ENCODE measurements at regions not wholly inside any gene's neighbourhood (a gene's known extent, or its start where the extent isn't known, plus 50 kb on each side); places are given as distances from the start of the nearest gene placed in this dataset.

DNA sequence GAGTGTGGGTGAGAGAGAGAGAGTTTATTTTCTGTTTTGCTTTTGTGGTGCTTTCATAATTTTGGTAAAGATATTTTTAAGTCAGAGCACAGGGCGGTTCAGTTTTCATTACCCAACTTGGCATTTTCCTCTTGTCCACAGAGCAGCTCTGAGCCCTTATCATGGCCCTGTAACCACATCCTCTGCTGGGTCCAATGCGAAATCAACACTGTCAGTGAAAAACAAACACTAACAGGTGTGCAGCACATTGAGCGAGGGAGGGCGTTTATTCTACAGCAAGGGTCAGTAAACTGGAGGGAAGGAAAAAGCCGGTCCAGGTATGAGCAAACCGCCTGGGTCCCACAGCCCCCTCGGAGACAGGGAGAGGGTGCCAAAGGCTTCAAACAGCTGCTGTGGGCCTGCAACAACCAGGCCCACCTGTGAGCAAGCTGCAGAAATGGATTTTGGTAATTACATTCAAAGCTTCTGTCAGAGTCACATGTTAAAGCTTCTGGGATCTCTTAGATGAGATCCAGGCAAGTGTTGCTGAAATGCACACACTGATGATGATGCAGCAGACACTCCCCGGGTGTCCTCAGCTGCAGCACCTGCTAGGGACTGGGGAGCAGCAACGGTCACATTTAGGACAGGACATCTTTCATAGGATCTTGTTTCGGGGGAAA lies 132.7 kb upstream of the DYRK2 start:
- TF ChIP-seq, protein P1, sequence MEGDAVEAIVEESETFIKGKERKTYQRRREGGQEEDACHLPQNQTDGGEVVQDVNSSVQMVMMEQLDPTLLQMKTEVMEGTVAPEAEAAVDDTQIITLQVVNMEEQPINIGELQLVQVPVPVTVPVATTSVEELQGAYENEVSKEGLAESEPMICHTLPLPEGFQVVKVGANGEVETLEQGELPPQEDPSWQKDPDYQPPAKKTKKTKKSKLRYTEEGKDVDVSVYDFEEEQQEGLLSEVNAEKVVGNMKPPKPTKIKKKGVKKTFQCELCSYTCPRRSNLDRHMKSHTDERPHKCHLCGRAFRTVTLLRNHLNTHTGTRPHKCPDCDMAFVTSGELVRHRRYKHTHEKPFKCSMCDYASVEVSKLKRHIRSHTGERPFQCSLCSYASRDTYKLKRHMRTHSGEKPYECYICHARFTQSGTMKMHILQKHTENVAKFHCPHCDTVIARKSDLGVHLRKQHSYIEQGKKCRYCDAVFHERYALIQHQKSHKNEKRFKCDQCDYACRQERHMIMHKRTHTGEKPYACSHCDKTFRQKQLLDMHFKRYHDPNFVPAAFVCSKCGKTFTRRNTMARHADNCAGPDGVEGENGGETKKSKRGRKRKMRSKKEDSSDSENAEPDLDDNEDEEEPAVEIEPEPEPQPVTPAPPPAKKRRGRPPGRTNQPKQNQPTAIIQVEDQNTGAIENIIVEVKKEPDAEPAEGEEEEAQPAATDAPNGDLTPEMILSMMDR (IDR thresholded peaks at IDR 0.05; ENCODE audit: control extremely low read depth, extremely low read depth, low read depth, missing control alignments), result no peak
- peak; percentile 12 for DNase-seq (ENCODE audit: extremely low spot score)
- ChIA-PET POLR2A (no interaction called here), CTCF (no interaction called here)

DNA sequence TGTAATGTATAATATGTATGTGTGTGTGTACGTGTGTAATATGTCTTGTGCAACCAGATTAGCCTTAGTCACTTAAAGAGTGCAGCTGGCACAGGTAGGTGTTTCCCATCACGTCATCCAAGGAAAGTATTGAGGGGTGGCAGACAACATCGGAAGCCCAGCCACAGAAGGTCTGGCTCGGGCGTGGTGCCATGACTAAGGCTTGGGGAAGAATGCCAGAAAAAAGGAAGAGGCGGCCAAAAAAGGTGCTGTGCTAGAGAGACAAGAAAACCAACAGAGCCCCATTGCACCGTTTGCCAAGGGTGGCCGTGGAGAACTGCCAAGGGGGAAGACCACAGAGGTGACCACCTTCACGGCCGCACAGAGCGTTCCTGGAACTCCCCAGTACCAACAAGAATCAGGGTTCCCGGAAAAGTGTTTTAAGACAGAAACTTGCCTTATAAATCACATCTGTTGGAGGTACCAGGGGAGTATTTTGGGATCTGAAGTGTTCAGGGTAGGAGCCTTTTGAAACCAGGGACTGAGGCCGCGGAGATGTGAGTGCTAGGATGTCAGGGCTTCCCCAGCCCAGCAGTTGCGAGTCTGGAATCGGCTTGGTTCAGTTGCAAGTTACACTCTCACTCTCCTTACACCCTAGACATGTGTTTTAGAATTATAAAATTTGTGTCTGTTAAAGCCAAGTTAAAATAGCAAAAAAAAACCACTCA lies 131.2 kb upstream of the DYRK2 start:
- TF ChIP-seq, protein P1 (IDR thresholded peaks at IDR 0.05; ENCODE audit: control extremely low read depth, extremely low read depth, low read depth, missing control alignments), result no peak
- DNase-seq (ENCODE audit: extremely low spot score), result no peak
- ChIA-PET CTCF (no interaction called here), POLR2A (no interaction called here)

DNA sequence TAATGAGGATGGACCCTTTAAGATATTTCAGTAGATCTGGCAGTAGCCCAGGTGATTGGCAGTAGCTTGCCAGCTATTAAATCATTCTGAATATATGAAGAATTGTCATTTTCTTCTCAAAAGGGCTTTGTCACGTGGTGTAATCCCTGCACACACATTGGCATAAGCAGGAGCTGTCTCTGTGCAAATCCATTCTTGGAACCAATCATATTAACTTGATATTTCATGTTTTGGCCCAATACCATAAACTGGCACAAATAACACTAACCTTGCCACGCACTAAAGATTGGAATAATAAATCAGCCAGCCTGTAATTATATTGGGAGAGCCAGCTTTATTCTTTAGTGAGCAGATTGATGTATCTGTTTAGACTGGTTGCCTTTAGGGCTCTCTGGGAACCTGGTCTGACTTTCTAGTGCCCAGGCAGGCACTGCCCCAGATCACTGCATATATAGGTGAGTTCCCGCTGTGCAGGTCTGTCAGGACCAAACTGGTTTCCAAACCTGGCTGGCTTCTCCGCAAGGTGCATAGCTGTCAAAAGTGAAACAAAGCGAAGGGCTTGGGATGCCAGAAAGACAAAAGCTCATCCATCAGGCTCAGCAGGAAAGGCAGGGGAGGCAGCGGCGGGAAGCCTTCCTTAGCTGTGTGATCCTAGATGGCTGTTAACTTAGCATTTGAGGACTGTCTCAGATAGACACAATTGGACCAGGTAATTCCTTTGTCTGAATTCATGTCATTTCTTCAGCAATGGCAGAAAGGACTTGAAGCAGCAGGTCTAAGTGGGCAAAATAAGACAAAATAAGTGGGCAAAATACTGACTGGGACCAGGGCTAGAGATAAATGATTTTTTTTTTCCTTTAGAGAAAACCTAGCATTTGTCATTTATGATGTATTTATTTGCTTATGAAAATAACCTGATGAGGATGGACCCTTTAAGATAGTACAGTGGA lies 128.8 kb upstream of the DYRK2 start:
- POLR2A ChIA-PET, result no interaction called here
- CTCF ChIA-PET, result no interaction called here
- DNase-seq (ENCODE audit: extremely low spot score), result no peak
- TF ChIP-seq, protein P1 (IDR thresholded peaks at IDR 0.05; ENCODE audit: control extremely low read depth, extremely low read depth, low read depth, missing control alignments), result no peak

DNA sequence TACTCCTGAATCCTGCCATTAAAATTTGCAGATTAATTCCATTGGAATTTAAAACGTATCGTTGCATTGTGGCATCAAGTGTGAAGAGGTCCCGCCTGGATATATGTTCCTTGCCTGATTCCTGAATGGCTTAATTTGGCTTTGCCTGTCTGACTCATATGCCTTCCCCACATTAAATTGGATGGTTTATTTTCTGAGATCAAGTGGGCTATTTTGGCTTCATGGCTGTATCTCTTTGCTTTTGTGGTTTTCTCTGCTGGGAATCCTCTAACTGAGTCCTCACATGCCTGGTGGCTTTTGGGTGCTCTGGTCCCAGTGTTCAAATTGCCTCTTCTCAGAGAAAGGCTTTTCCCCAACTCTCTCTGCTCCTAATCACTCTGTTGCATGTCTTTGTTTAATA lies 127.9 kb upstream of the DYRK2 start:
- no peak for DNase-seq (ENCODE audit: extremely low spot score)
- ChIA-PET CTCF (no interaction called here), POLR2A (no interaction called here)
- TF ChIP-seq, protein P1 (IDR thresholded peaks at IDR 0.05; ENCODE audit: control extremely low read depth, extremely low read depth, low read depth, missing control alignments), result no peak

DNA sequence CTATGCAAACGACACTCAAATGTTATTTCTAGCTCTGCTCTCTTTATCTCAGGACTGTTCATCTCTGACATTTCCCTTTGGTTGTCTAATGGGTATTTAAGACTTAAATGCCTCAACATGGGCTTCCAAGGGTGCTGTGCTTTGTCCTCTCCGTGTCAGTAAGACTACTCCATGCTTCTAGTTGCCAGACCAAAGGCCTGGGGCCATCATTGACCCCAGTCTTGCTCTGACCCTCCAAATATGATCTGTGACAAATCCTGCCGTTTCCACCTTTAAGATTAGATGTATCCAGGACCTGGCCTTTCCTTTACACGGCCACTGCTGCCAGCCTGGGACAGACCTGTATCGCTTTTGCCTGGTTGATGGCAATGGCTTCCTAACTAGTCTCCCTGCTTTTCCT lies 126.3 kb upstream of the DYRK2 start:
- DNase-seq (ENCODE audit: extremely low spot score), result no peak
- TF ChIP-seq, protein P1 (IDR thresholded peaks at IDR 0.05; ENCODE audit: control extremely low read depth, extremely low read depth, low read depth, missing control alignments), result no peak
- POLR2A ChIA-PET, result no interaction called here

DNA sequence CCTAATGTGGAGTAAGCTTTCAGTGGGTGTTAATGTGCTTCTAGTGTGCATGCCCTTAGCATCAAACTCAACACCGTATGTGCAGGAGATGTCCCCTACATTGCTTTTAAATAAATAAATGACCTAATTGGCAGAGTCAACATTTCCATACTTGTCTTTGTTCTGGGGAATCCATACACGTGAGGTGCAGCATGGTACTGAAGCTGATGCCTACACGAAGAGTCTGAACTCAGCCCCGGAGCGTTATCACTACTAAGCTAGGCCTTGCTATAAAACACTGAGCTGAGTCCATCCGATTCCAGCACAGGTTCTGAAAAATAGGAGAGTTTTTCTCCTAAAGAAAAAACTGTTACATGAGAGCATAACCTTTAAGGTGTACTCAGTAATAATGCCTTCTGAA lies 125.0 kb upstream of the DYRK2 start:
- TF ChIP-seq, protein P1 (IDR thresholded peaks at IDR 0.05; ENCODE audit: control extremely low read depth, extremely low read depth, low read depth, missing control alignments), result no peak
- no peak for DNase-seq (ENCODE audit: extremely low spot score)
- ChIA-PET POLR2A (no interaction called here), CTCF (interaction anchor here (1.4 to 1.6 kb wide), 2 partner anchors 10 to 57 kb away, joined by 3 read pairs; no protein-coding TSS in a partner anchor)

More for the DNA sequence above, 126.3 kb upstream of the DYRK2 start:
- CTCF ChIA-PET, result no interaction called here

Measured in GM10248 (cell line).